ENCODE measurements at regions not wholly inside any gene's neighbourhood (a gene's known extent, or its start where the extent isn't known, plus 50 kb on each side); places are given as distances from the start of the nearest gene placed in this dataset.
"Not testable (repeated sequence)": the region's sequence is repeated elsewhere in the genome, so short reads cannot be mapped to it uniquely, and the experiment has no call there.

DNA sequence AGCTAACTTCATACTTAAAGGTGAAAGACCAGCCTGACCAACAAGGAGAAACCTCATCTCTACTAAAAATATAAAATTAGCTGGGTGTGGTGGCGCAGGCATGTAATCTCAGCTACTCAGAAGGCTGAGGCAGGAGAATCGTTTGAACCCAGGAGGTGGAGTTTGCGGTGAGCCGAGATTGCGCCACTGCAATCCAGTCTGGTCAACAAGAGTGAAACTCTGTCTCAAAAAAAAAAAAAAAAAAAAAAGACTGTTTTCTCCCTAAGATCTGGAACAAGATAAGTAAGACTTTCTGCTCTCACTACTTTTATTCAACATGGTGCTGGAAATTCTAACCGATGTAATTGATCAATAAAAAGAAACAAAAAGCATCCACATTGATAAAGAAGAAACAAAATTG, 131.9 kb upstream of the GALNT2 start:
- TF ChIP-seq, protein P1, sequence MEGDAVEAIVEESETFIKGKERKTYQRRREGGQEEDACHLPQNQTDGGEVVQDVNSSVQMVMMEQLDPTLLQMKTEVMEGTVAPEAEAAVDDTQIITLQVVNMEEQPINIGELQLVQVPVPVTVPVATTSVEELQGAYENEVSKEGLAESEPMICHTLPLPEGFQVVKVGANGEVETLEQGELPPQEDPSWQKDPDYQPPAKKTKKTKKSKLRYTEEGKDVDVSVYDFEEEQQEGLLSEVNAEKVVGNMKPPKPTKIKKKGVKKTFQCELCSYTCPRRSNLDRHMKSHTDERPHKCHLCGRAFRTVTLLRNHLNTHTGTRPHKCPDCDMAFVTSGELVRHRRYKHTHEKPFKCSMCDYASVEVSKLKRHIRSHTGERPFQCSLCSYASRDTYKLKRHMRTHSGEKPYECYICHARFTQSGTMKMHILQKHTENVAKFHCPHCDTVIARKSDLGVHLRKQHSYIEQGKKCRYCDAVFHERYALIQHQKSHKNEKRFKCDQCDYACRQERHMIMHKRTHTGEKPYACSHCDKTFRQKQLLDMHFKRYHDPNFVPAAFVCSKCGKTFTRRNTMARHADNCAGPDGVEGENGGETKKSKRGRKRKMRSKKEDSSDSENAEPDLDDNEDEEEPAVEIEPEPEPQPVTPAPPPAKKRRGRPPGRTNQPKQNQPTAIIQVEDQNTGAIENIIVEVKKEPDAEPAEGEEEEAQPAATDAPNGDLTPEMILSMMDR (IDR thresholded peaks at IDR 0.05): not testable (repeated sequence)
- TF ChIP-seq EZH2 (IDR thresholded peaks at IDR 0.05; ENCODE audit: borderline replicate concordance, insufficient read depth, low read depth, low read length, poor library complexity, severe bottlenecking): not testable (repeated sequence)

Data from B cell (primary cell).